ENCODE measurements at regions not wholly inside any gene's neighbourhood (a gene's known extent, or its start where the extent isn't known, plus 50 kb on each side); places are given as distances from the start of the nearest gene placed in this dataset.
"Not testable (repeated sequence)": the region's sequence is repeated elsewhere in the genome, so short reads cannot be mapped to it uniquely, and the experiment has no call there.

DNA sequence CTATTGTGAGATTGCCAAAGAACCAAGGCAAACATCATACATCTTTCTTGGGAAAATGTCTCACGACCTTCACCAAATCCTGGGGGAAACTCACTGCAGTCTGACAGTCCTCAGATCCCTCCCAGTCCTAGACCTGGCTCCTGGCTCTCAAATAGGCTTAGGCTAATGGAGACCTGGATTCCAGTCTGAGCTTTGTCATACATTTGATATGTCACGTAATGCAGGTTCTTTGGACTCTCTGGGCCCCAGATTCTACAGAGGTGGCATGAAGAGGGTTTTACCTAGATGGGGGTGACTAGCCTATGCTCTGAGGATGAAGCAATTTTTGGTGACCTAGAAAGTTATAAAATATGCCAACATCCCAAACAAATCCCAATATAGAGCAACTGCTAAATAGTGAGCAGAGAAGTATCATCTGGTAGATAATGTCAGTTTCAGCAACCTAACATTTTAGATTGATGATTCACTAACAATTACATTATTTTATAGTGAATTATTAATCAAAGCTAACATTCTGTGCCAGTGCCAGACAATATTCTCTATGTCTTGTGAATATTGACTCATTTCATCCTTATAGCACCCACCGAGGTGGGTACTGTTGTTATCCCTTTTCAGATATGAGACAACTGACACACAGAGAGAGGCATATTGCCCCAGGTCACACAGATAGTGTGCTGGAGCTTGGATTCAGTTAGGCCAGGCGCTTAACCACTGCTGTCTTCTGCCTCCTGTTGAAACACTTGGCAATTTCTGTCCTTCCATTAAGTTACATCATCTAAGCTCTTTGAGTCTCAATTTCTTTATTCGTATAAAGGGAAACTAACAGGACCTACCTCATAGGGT is 195.4 kb upstream of the MAMLD1 start:
- DNase-seq = no peak

DNA sequence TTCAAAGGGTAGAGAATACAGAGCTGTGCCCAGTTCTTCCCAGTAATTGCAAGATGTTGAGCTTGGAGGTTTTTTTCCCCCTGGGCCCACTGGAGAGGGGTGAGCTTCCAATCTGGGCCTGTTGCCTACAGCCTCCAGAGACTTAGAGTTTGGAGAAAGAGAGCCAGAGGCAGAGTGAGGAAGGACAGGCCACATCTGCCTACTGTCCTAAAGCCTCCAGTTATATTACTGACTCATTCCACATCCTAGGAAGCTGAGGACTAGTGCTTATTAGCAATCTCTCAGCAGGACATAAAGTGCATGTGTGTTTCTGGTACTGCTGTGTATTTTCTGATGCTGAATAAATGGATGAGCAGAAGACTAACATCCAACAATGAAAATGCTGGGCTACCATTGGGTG is 181.0 kb upstream of the MAMLD1 start:
- no peak for DNase-seq

DNA sequence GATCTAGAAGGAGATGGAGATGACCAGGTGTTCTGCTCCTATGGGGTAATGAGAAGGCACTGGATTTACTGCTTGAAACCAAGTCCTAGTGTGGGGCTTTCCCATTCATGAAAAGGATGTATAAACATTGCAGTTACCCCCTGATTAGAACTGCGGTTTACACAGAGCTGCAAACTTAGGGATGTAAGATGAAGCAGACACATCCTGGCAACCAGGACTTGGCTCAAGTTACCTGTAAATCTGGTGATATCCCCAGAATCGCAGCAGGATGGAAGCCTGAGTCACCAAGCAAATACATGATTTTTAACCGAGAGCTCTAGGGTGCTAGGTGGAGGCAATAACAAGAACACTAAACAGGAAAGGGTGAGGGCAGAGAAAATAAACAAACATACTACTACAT is 178.6 kb upstream of the MAMLD1 start:
- DNase-seq = no peak

DNA sequence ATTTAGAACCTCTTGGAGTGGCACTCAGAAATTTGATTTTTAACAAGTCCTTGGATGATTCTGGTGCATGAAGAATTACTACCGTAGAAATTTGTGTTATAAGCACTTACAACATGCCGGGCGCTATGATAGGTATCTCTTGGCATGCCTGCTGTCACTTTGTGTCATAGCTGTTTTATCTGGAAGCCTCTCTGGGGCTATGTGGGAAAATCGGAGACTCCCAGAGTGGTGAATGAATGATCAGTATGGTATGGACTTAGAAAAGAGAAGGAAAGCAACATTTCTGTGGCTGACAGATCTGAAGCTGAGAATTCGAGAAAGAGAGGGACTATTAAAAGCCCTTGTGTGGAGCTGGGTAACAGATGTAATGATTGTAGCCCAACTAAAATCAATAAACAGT is 177.4 kb upstream of the MAMLD1 start:
- DNase-seq = no peak

DNA sequence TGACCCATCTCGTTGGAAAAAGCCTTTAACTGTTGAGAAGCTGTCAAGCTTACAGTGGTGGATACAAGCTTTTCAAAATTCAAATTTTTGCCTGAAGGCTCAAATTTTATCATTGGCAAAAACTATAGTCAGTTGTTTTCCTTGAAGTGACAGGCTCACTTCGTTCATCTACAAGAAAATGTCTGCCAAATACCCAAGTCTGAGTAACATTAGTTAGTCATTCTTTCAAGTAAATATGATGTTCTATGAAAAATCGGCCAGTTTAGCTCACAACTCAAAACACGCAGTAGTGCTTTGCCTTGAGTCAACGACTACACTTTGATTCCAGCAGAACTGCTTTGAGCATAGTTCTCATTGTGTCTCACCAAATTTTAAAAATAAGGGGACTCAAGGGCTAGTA is 170.3 kb upstream of the MAMLD1 start:
- no peak for DNase-seq

DNA sequence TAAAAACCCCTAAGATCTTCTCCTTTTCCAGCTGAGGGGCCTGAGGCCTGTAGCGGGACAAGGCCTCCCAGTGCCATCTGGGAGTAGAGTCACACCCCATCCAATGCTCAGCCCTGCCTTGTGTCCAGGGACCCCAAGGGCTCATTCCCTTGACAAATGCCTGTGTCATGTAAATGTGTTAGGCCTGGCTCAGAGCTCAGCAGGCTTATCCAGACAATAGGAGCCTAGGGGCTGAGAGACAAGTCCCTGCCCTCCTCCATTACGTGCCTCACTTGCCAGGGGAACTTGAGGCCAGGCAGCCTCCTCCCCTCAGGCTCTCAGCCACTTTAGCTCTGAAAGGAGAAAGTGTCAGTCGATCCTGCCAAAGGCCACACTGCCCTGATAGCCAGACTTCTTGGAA is 166.8 kb upstream of the MAMLD1 start:
- no peak for DNase-seq

DNA sequence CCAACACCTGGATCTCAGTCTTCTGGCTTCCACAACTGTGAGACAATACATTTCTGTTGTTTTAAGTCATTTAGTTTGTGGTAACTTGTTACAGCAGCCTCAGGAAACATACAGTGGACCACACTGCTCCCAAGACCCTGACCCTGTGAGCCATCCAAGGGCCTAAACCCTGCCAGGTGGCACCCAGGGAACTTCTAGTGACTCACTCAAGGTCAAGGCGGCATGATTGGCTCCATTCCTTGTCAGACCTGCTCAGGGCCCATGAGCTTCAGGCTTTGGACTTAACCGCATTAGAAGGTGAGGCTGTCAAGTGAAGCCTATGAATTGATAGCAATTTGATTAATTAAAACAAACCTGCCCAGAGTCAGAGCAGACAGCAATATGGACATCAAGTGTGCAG is 165.7 kb upstream of the MAMLD1 start:
- DNase-seq = no peak

DNA sequence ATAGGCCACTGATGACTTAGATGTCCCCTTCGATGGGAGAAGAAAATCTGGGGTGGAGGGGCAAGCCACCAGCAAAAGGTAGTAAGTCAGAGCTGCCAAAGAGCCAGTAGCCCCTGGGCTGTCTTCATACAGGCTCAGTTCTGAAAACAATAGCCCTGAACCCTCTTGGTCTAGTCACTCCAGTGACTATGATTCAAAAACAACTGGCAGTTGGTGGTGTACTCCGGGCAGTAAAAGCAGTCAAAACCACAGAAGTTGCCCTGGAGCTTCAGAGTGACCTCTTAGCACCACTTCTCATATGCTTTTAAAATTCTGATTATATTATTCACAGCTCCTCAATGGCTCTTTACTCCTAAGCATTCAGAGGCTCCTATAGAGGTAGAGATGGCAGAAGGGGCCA is 164.3 kb upstream of the MAMLD1 start:
- no peak for DNase-seq

DNA sequence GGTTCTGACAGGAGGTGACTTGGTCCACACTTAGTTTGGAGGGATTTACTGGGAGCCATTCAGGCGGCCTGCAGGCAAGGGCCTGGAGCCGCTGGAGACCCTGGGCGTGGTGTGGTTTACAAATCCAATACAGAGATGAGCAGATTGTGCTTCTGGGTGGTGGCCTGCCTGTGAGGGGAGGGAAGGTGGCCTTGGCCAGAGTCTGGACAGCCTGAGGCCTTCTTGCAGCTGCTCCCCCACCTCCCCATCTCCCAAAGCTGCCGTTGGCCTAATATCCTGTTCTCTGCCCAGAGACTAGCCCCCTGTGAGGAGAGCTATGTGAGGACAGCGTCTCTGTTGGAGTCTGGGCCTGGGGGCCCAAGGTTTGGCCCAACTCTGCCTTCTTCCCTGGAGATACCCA is 163.9 kb upstream of the MAMLD1 start:
- DNase-seq = no peak

DNA sequence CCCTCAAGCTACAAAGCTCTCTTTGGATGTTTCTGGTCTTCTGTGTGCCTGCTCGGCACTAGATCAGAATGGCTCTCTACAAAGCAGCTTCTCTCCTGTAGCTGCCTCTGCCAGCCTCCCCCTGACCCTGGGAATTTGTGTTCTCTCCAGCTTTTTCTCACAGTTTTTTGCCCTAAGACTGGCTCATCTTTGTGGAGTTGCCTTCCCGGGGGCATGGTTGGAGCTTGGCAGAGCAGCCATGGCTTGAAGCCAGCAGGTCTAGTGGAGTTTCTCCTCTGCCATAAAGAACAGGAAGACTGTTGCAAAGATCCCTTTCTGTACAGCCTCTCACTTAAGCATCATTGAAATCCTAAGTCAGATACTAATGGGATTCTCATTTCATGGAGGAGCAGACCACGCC is 163.3 kb upstream of the MAMLD1 start:
- DNase-seq = no peak

DNA sequence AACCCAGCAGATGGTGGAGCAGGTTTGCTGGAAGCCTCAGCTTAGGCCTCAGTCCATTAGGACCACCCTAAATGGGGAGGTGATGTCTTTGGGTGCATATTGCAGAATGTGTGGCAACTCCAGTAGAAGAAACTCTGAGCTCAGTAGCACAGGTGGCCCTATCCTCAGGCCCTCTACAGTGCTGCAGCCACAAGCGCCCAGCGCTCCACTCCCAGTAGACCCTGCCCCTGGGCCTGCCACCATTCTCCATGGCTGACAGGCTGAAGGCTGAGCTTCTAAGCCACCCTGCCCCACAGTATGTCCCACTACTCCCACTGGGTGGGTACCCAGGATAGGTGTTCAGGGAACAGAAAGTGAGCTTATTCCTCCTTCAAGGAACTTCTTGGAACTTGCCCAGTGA is 162.8 kb upstream of the MAMLD1 start:
- DNase-seq = no peak

DNA sequence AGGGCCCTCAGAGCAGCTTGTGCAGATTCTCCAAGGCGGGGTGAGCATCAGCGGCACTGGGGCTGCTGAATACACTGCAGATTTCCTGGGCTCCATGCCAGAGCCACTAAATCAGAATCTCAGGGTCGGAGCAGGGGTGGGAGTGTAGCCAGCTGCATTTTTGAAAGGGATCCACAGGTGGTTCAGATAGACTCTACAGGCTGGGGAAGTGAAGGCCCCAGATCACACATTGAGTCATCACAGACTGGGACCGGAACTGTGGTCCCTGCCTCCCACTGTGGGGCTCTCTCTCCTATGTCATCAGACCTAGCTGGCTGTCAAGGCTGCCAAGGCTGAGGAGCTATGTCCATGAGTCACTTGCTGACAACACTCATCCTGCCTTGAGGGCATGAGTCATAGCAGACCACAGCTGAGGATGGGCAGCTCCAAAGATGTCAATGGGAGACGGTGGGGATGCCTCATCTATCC is 162.3 kb upstream of the MAMLD1 start:
- DNase-seq = peak; percentile 60

DNA sequence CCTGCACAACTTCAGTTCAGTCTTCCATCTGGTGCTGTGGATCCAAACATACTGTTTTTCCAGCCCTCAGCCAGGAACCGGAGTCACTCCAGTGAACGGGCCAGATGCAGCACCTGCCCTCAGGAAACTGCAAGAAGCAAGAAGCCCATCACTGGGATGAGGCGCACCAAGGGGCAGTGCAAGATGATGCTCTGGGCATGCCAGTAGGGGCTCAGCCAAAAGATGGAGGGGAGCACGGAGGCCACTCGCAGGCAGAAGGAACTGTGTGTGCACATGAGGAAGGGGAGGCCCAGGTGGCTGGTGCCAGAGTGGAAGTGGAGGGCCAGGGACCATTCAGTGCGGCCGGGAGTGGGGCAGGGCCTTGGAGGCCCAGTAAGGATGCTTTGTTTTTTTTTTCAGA is 161.7 kb upstream of the MAMLD1 start:
- no peak for DNase-seq

DNA sequence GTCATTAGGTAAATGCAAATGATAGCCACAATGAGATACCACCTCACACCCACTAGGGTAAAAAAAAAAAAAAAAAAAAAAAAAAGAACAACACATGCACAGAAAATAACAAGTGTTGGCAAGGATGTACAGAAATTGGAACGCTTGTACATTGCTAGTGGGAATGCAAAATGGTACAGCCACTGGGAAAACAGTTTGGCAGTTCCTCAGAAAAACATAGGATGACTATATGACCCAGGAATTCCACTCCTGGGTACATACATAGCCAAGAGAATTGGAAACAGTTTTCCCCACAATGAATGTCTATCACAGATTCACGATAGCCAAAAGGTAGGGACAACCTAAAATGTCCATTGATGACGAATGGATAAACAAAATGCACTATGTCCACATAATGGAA is 161.3 kb upstream of the MAMLD1 start:
- DNase-seq = no peak

DNA sequence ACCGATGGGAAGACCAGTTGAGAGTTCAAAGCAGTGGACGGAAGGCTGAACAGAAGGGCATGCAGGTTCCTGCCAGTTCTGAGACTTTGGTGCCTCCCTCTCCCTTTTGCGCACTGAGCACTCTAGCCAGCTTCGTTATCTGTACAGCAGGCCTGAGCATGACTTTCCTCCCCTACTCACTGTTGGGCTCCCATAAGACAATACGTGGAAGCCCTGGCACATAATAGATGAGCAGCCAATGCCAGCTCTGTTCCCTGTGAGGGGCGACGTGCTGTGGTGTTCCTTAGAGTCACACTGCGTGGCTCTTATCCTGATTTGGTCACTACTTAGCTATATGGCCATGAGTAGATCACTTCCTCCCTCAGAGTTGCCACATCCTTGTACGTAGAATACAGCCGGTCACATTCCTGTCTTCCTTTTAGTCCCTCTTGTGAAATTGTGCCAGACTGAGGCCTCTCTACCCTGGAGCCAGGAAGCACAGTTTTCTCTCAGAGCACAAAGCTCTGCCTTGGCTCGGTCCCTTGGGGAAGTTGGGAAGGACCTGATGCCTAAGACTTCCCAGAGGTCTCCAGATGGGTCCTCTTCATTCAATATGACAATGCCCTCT is 160.4 kb upstream of the MAMLD1 start:
- DNase-seq = no peak

DNA sequence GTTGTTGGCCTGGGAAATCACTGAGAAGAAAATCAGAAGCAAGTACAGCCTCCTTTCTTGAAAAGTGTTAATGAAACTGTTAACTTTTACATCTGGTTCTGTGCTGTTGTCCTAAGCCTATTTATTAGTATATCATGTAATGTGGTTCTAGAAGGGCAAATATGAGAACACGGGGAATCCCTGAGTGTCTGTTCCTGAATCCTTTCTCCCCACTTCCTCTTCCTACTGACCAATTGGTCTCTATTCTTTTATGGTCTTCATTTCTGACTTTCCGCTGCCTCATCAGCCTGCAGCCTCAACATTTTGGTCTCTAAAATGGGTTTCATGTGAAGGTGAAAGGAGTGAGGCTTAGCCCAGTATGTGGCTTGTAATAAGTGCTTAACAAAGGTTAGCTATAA is 159.9 kb upstream of the MAMLD1 start:
- DNase-seq = no peak

DNA sequence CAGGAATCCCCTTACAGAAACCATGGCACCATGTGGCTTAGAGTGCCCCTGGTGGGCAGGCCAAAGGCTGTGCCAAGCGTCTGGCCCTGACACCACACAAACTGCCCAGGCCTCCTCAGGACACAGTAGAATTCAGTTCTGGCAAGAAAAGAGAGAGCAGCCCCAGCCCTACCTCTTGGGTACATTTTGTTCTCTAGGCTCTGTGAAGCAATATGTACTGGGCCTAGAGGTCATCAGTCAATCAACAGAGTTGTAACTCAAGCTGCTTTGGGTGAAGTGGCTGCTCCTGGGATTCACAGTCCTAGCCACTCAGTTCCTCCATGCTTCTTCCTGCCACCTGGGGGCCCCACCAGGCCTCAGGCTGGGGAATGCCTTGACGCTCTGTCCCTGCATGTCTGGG is 158.1 kb upstream of the MAMLD1 start:
- no peak for DNase-seq

DNA sequence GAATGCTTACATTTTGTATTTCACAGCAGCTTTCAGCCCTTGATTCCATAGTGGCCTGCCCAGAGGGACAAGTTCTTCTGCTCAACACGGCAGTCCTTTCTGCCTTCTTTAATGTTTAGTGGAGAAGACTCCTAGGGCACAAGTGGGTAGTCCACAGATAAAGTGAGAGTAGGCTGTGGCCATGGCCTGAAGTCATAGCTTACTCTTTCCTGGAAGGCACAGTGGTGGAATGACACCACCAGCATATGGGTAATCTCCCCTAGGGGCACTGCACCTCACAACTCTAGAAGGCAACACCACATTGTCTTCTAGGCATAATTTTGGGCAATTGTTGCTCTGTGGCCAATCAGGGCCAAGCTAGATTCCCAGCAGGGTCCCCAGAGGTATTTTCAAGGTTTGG is 155.4 kb upstream of the MAMLD1 start:
- DNase-seq = no peak

DNA sequence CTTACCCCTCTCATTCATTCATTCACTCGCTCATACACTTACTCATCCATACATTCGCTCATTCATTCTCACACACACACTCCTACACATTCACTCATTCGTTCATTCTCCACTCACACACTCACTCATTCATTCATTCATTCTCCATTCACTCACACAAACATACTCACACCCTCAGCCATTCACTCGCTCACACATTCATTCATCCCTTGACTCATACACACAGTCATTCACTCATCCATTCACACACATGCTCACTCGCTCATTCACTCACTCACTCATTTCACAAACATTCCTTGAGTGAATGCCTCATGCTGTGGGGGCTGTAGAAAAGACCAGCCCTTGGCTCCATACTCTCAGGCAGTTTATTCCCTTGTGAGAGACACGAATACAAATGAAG is 151.1 kb upstream of the MAMLD1 start:
- no peak for DNase-seq

DNA sequence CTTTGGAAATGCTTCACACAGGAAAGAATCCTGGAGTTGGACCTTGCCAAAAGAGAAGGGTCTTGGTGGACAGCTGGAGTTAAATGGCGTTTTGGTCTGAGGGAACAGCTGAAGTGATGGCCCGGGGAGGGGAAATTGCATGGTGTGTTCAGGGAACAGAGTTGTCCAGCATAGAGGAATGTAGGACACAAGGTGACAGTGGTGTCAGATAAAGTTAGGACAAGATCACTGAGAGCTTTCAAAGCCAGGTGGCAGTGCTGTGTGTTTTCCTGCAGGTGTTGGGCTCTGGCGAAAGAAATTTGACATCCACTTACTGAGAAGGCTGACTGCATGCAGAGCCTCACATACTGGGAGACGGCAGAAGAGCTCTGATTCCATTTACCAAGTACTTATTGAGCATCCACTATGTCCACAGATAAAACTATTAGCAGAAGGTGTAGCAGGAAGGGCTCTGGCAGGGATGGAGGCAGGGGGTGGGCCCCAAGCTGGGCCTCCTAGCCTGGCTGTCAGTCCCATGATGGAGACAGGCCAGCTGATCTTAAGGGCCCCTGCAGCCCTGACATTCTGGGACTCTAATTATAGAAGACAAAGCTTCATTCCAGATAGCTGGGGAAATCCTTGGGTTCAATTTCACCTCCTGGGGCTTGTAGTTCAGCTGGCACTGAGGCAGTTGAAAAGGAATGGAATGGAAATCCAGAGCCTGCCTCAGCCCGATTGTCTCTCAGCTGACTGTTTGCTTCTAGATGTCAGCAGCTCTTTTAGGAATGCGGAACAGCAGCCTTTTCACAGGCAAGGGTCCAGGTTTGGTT is 150.2 kb upstream of the MAMLD1 start:
- no peak for DNase-seq

DNA sequence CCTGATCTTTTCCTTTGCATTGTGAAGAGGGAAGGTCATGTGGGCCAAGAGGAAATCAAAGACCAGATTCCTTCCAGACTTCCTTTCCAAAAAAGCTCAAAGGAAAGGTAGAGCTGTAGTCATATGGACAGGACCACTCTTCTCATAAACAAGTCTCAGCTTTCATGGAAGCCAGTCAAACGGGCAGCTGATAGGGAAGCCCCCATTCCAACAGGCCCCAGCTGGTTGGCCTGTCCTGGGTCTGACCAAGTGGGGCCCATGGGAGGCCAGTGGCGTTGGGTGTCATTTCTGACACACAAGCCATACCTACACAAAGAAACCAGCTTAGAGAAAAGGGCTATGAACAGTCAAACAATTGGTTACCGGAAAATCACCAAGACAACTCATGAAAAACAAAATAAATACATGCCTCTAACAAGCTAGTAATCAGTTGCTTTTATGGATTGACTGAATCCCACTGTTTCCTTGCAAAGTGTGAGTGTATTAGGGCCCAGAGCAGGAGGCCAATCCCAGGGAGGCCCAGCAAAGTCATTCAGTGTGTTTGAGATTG is 149.6 kb upstream of the MAMLD1 start:
- DNase-seq = no peak

DNA sequence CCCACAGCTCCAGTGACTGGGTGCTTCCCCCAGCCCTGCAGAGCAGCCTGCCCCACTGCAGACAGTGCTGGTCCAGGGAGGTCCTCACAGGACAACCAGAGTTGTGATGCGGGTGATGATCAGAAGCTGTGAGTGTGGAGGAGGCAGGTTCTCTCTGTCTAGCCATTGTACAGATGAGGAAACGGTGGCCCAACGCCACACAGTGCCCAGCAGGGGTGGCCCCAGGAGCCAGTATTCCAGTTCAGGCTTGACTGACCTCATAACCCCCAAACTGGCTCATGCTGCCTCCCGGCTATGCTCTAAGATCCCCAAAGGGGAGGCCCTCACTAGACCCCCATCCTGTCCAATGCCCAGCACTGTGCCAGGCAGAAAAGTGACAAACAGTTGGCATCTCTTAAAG is 147.1 kb upstream of the MAMLD1 start:
- not testable (repeated sequence) for DNase-seq

DNA sequence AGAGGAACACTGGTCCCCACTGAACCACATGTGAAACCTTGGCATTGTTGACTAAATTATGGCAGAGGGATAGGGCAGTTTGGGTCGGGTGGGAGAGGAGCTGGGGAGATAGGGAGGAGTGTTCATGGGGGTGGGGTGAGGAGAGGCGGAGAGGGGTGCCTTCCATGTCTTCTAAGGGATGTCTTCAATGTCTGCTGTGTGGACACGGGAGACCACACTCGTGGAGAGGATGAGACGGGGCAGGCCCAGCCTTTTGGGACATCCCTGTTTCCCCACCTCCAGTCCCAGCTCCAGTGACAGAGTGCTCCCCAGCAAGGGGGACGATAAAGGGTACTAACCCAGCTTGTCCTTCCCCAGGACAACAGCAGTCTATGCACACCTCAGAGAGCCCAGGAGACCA is 146.4 kb upstream of the MAMLD1 start:
- no peak for DNase-seq

DNA sequence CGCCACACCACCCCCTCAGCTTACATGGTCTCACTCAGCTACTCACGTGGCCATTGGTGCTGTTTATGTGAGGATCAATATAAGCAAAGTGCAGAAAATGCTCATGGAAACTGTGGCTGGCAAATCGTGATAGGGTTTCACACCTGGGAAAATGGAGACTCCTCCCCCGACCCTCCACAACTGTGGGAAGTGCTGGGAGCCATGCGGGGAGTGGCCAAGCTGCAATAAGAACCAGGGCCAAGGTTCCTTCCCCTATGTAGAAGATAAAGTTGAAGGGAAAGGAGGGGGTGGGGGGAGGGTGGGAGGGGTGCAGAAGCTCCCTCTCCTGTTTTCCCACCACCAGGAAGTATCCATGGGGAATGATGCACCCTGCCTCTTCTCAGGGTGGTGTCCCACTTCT is 145.5 kb upstream of the MAMLD1 start:
- DNase-seq = no peak
